Renal pelvis (tissue), 1 donor: ENCODE measurements at regions not wholly inside any gene's neighbourhood (a gene's known extent, or its start where the extent isn't known, plus 50 kb on each side); places are given as distances from the start of the nearest gene placed in this dataset.
"Not testable (repeated sequence)": the region's sequence is repeated elsewhere in the genome, so short reads cannot be mapped to it uniquely, and the experiment has no call there.

ENCODE experiments used
- DNase-seq: peaks from one replicate; pipeline ENCODE4 v3.0.0-alpha.2; 2013

DNA sequence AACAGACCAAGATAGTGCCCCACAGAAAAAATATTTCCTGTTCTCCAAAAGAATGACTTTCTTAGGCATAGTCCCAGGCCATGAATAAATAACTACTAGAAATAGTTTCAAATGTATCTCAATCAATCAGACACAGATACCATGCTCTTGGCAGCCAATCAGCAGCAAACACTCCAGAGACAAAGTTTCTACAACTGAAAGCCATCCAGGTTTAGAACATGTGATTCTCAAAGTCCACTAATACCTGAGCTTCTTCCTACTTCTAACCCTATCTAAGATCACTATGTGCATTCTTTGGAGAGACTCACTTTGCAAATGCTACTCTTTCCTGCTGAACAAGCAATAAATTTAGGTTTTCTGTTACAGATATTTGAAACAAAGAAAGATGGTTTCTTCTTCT lies 425.8 kb upstream of the GRIN3A start:
- DNase-seq, result no peak

- not testable (repeated sequence) for DNase-seq
These were observed 414.6 kb upstream of the GRIN3A start for GRCh38 chr9:102153081-102153480.

DNA sequence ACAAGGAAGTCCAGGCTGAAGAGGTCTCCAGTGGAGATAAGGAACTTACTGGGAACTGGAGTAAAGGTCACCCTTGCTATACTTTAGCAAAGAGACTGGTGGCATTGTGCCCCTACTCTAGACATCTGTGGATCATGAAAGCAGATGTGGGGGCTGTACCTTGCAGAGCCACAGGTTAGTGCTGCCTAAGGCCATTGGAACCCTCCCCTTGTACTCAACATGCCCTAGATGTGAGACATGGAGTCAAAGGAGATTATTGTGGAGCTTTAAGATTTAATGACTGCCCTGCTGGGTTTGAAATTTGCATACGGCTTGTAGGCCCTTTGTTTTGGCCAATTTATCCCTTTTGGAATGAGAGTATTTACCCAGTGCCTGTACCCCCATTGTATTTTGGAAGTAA lies 397.3 kb upstream of the GRIN3A start:
- DNase-seq, result no peak

DNA sequence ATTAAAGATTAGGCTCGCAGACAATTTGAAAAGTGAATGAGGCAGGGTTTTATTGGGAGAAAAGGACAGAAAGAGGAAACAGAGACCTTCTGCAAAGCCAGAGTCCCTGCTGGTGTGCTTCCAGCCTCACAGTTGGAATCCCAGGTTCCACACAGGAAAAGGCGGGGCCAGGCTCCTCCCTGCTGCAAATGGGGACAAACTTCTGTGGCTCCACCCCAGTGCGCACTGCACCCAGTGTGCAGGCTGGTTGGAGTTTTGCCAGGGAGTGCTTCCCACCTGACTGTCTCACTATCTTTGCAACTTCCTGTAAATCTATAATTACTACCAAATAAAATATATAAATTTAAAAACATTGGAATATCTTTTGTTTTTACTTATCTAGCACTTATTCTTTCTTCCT lies 386.0 kb upstream of the GRIN3A start:
- DNase-seq, result no peak

DNA sequence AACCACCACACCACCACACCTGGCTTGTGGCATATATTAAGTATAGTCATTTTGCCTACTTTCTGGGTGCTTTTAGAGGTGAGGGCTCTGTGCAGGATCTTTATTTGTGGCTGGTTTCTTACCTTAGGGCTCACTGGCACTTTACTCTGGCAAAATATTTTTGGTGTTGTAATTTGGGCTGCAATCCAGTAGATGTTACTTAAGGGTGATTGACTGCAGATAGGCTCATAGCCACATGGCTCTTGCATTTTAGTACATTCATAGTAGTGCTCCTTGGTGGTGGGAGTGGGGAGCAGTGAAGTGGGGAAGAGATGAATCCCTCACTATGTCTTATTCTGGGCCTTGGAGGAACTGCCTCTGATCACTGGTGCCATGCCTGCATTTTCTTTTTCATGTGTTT lies 376.1 kb upstream of the GRIN3A start:
- DNase-seq, result no peak

DNA sequence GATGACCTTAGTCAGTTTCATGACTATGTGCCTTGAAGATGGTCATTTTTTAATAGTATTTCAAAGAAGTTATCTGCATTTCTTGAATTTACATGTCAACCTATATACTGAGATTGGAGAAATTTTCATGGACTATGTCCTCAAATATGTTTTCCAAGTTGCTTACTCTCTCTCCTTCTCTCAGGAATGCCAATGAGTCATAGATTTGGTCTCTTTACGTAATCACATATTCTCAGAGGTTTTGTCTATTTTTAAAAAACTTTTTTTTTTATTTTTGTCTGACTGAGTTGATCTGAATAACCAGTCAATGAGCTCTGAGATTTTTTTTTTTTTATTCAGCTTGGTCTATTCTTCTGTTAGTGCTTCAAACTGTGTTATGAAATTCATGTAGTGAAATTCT lies 374.7 kb upstream of the GRIN3A start:
- DNase-seq, result no peak

- DNase-seq, result no peak
These were observed 368.0 kb upstream of the GRIN3A start for GRCh38 chr9:102106439-102106838.

DNA sequence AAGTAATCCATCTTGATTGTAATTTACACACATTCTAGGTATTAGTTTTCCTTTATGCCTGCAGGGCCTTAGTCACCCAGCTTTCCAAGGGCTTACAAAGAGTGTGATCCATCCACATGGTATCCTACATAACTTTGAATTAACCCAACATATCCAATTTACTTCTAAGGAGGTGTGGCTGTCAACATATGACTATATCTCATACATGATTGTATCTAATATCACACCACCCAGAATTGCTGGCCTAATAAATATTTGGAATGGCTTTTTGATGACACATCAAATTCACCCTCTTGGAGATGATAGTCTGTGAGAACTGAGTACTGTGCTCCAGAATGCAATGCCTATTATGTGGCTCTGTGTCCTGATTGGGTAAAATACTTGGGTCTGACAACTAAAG lies 363.3 kb upstream of the GRIN3A start:
- no peak for DNase-seq

GRCh38 chr9:102087141-102087540 lies 348.7 kb upstream of the GRIN3A start:
- DNase-seq, result no peak

DNA sequence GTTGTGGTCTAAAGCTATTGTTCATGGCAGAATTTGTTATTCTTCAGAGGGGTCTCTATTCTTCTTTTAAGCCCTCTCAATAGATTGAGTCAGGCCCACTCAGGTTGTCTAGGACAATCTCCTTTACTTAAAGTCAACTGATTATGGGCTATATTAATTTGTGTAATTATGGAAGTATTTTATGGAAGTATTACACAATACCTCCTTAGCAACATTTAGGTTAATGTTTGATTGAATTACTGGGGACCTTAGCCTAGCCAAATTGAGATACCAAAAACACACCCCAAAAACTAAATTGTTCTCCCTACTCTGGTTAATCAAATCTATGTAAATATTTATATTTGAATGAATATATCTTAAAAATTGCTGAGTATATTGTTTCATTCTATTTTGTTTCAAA lies 347.1 kb upstream of the GRIN3A start:
- no peak for DNase-seq

DNA sequence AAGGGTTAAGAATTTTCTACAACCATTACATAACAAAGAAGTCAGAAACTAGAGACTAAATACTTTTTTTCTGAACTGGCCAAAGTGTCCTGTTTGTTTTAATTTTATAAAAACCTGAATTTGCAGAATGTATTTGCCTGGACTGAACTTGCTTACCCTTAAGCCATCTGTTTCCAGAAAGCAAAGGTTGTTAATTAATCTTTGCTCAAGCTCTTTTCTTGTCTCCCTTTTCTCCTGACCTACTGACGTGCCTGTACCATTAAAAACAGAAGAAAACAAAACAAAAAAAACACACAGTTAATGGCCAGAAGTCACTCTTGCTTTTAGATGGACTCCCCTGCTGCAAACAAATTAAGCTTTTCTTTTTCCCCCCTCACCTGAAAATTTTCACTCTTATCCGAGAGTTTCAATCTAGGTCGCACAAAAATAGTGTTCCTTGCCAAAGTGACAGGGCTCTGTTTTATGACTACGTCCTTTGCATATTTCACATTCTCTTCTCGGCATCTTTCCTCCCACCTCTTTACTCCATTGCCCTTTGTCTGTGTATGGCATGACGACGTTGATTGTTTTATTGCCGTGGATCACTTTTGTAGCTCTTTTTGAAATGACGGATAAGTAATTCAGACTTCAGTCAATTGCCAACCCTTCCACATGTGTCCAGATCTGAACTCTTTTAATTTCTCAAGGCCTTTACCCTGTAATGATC lies 333.8 kb upstream of the GRIN3A start:
- peak; percentile 41 for DNase-seq

GRCh38 chr9:102069969-102070368 lies 331.5 kb upstream of the GRIN3A start:
- no peak for DNase-seq

GRCh38 chr9:102054811-102055210 lies 316.4 kb upstream of the GRIN3A start:
- DNase-seq, result no peak

- DNase-seq, result no peak
These were observed 311.3 kb upstream of the GRIN3A start for GRCh38 chr9:102049586-102050246.

DNA sequence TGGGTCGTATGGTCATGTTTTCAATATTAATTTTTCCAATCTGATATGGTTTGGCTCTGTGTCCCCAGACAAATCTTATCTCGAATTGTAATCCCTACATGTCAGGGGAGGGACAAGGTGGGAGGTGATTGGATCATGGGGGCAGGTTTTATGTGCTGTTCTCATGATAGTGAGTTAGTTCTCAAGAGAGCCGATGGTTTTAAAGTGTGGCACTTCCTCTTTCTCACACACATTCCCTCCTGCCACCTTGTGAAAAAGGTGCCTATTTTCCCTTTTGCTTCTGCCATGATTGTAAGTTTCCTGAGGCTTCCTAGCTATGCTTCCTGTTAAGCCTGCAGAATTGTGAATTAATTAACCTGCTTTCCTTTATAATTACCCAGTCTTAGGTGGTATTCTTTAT lies 309.1 kb upstream of the GRIN3A start:
- no peak for DNase-seq

DNA sequence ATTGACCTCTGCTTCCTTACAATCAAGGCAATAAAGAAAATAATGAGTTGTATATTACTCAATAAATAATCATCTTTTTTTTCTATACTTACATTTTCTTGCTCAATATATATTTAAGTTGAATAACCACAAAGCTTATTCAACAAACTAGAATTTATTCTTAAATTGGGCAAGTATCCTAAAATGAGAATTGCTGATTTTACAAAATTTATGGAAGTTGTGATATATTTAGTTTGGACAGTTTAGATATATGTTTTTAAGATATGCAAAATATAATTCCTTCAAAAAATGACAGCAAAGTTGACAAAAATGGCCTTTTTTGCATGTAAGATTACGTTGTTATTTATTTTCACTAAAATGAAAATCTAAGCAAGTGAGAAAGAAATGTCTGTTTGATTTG lies 305.7 kb upstream of the GRIN3A start:
- DNase-seq, result no peak

DNA sequence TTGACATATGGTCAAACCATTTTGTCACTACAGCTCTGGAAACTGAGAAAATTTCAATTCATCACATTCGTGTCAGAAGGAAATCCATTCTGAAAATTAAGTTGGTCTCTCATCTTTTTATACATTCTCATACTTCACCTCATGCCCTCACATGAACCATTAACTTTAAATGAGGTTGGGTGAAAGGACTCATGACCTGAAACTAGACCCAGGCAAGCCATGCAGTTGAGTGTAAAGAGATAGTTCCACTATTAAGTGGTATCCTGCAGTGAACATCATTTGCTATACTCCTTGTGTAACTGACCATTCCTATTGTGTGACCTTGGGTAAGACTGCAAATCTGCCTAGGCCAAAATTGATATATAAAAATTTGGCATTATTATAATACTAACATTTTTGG lies 299.6 kb upstream of the GRIN3A start:
- DNase-seq, result no peak

DNA sequence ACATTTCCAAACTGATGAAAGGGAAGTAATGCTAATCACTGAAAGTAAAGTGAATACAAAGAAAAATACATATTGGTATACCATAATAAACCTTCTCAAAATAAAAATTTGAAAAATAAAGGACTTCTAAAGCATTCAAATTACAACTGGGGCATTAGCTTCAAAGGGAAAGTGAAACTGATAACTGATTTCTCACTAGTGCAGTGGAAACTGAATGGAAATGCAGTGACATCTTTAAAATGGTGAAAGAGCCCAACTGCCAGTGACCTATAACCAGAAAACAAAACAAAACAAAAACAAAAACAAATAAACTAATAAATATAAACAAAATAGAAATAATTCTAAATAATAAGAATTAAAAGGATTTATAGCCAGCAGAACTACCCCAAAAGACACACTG lies 297.5 kb upstream of the GRIN3A start:
- DNase-seq, result no peak

DNA sequence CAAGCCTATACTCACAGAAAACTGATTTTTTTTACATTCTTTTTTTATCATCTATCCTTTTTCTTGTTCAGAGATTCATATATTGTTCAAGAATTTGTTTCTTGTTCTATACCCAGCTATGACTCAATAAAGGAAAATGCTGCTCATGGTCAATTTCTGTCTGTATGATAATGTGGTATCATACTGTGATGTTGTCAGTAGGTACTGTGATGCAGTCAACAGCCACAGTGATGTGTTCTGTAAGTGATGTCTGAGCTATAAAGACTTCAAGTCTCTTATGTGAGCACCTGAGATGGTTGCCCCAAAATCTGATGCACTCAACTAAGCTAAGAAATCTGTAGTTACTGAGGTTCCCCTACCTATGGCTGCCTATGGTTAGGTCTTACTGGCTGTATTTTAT lies 294.2 kb upstream of the GRIN3A start:
- no peak for DNase-seq

- no peak for DNase-seq
These were observed 262.5 kb upstream of the GRIN3A start for GRCh38 chr9:102000956-102001355.

DNA sequence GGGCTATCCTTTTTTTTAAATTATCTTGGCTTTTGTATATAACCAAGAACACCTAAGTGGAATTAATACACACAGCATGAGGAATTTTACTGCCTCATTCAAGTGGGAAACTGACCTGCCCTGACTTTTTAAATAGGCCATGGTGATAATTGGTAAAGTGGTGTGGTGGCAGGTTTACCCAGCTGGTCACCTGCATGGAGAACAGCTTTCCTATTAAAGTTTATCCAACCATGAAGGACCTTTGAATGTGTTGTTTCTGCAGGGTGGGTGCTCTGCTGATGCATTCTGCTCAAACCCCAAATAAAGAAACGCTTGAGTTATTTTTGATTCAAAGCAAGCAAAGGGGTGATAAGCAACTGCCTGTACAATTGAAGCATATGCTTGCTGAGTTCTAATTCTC lies 261.0 kb upstream of the GRIN3A start:
- DNase-seq, result no peak

DNA sequence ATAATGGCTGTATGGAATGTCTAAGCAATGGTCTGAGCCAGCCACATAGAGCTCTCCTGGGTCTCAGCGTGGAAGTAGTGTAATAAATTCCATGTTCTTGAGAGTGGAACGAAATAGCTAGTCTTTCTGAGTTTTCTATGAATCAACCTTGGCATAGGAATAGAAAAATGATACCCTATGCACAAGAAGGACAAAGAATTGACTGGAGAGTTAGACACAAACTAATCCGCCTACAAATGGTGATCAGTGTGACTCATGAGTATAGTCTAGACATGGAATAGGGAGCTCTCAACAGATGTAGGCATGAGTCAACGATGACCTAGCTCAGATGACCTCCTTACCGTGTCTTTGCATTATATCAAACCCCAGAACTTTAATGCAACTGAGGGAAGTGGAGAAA lies 256.8 kb upstream of the GRIN3A start:
- DNase-seq, result no peak

DNA sequence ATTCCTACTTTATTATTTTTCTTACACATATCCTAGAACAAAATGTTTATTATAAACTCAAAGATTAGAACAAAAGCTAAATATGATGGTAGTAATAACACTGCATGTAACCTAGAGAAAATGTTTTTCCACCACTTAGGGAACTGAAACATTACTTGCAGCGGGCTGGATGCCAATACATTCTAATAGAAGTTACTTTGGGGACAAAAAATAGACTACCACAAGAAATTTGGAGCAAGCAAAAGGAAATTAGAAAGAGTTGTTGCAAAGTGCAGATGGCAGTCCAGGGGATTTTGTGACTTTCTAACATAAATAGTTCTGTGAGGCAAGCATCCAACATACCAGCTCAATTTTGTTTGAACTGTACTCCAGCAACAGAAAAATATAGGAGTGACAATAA lies 255.3 kb upstream of the GRIN3A start:
- DNase-seq, result no peak

DNA sequence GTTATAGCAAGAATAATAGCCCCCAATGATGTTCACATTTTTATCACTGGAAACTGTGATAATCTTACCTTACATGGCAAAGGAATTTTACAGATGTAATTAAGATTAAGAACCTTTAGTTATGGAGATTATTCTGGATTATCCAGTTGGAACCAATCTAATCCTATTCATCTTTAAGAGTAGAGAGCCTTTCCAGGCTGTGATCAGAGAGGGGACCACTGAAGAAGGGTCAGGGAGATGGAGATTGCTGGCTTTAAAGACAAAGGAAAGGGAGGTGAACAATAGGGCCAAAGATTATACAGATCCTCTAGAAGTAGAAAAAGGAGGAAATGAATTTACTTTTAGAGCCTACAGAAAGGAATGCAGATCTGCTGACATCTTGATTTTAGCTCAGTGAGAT lies 253.5 kb upstream of the GRIN3A start:
- no peak for DNase-seq
